DMS53 treated with DMSO at 0.1 percent for 48 hours (cell line): ENCODE measurements at regions not wholly inside any gene's neighbourhood (a gene's known extent, or its start where the extent isn't known, plus 50 kb on each side); places are given as distances from the start of the nearest gene placed in this dataset.
"Not testable (repeated sequence)": the region's sequence is repeated elsewhere in the genome, so short reads cannot be mapped to it uniquely, and the experiment has no call there.

Source experiments
- DNase-seq: peaks from one replicate; lab custom pipeline; 2025; ENCODE audit not compliant: unreplicated experiment; lab: John Stamatoyannopoulos, UW

DNA sequence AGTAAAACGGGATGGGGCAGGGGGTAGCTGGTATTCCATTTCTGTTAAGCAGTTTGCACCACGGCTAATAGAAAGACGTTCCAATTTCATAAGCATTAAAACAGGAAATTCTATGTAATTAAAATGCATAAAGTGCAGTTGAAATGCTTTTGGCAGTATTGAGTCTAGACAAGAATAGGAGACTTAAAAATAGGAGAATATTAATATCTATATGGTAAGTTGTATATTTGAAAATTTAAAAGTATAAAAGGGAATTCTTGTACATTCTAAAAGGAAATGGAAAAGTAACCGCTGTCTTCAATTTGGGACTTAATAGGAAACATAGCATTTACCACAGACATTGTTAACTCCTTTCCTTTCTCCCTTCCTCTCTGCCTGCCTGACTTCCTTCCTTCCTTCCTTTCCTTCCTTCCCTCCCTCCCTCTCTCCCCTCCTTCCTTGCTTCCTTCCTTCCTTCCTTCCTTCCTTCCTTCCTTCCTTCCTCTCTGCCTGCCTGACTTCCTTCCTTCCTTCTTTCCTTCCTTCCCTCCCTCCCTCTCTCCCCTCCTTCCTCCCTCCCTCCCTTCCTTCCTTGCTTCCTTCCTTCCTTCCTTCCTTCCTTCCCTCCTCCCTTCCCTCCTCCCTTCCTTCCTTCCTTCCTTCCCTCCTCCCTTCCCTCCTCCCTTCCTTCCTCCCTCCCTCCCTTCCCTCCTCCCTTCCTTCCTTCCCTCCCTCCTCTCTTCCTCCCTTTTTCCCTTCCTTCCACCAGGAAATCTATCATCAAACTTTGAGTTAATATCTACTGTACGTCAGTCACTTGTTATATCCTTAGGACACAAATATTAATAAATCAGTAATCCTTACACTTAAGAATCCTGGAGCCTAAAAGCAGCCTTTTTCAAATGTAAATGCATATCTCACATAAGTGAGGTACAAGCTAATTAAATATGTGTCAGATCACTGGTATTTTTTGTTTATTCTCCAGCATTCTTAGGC is 1049.3 kb downstream of the GALC start:
- no peak for DNase-seq

GRCh38 chr14:86942936-86943335 is 1050.0 kb downstream of the GALC start:
- DNase-seq: no peak

GRCh38 chr14:86940106-86940505 is 1052.9 kb downstream of the GALC start:
- no peak for DNase-seq

GRCh38 chr14:86938320-86938719 is 1054.7 kb downstream of the GALC start:
- DNase-seq: no peak

- DNase-seq: no peak
These were observed 1056.4 kb downstream of the GALC start for GRCh38 chr14:86936556-86936955.

DNA sequence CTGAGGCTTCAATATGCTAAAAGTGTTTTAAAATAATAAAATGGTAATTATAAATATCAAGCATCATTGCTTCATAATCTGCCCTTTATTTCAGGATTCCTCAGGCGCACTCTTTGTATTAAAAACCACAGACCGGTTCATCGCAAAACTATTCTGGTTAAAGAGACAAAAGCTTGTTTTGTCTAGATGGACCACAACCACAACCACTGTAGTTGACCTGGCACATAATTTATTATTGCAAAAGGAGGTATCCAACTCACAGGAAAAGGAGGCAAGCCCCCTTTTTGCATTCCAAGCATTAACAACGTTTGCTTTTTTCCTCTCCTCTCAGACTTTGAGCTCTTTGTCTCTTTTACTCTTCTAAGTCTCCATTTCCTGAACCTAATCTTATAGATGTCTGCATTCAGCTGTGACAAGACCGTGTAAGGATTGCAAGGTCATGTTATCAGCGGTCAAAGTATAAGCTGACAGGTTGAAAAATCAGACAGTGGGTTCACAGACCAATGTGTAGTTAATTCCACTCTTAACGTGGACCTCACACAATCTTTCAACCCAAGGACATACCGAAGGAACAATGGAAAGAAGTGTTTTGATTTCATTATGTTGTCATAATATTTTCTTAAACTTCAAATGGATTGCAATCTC is 1057.6 kb downstream of the GALC start:
- no peak for DNase-seq

DNA sequence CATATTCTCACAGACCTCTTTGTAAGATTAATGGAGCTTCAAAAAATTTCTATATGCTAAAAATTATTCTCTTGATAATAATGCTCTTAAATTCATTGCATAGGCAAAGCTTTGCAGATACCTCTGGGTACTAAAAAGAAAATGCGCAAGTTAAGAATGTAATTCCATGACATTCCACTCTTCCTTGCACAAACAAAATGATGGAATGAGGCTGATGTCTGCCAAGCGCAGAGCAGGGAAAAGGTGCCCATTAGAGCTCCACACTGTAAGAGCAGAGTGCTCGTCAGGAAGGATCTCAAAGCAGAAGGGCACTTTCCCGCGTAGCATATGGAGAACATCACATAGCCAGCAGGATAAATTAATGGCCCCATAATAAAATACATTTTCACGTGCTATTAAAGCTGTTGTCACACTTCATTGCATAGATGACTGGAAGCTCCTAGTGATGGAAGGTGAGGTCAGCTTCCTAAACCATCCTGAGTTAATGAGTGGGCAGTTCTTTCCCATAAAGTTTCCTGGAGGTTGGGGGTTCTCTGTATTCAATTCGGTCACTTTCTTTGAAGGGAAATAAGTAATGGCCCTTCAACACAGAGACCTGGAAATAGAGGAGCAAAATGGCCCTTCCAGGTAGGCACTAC is 1058.9 kb downstream of the GALC start:
- no peak for DNase-seq

DNA sequence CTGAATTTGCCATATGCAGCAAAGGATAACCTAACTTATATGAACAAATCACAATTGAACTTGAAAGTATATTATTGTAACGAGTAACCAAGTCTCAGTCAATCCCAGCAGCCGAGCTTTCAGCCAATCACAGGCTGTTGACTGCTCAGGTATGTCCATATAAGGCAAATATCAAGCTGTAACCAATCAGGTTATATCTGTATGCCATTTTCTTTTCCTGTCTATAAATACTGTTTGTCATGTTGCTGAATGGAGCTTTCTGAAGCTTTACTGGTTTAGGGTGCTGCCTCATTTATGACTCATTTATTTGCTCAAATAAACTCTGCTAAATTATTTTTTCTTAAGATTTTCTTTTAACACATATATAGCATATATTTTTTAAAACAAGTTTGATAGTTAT is 1059.5 kb downstream of the GALC start:
- no peak for DNase-seq

- no peak for DNase-seq
These were observed 1077.6 kb downstream of the GALC start for GRCh38 chr14:86915406-86915805.

DNA sequence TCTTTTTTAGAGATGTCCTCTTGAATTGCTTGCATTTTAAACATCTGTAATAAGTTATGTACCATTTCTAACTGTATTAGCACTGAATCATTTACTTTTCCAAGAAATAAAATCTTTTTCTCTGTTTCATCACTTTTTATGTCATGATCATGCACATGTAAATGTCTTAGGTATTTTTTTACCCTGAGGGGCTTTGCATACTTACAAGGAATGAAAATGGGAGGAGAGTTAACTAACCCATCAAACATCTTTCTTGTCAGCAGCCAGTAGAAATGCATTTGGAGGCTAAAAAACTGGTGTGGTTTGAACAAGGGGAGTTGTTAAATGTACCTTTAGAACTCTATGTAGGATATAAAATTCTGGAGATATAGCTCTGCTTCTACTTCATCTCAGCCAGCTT is 1080.3 kb downstream of the GALC start:
- DNase-seq: no peak

- no peak for DNase-seq
These were observed 1081.5 kb downstream of the GALC start for GRCh38 chr14:86911486-86911885.

DNA sequence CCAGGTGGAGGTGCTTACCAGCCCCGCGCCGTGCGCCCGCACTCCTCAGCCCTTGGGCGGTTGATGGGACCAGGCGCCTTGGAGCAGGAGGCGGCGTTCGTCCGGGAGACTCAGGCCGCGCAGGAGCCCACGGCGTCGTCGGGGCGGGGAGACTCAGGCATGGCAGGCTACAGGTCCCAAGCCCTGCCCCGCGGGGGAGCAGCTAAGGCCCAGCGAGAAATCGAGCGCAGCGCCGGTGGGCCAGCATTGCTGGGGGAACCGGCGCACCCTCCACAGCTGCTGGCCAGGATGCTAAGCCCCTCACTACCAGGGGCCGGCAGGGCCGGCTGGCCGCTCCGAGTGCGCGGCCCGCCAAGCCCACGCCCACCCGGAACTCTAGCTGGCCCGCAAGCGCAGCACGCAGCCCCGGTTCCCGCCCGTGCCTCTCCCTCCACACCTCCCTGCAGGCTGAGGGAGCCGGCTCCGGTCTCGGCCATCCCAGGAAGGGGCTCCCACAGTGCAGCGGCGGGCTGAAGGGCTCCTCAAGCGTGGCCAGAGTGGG is 1087.5 kb downstream of the GALC start:
- not testable (repeated sequence) for DNase-seq

DNA sequence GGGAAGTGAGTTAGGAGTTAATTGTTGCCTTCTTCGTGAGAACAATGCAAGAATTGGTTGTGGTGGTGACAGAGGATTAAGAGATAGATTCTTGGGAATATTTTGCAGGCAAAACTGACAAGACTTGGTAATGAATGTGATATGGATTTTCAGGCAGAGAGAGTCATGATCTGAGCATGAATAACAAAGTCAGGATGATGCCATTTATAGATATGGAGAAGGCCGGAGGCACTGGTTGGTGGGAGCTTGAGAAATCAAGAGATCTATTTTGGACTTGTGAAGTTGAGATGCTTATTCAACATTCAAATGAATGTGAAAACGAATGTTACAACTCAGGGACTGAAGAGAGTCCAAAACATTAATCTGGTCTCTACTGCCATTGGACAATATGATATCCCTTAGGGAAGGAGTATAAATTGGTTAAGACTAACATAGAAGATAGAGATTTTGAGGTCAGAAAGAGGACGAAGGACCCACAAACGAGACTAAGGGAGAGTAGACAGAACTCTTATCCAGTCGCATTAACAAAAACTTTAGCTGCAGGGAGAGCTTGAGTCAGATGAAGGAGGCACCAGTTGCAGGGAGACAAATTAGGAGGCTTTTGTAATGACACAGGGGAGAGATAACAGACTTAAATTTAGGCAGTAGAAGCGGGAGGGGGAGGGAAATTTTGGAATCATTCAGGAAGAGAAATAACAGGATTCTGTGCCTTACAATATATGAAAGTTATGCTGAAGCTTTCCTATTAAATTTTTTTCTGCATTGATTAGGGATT is 1090.6 kb downstream of the GALC start:
- DNase-seq: no peak

DNA sequence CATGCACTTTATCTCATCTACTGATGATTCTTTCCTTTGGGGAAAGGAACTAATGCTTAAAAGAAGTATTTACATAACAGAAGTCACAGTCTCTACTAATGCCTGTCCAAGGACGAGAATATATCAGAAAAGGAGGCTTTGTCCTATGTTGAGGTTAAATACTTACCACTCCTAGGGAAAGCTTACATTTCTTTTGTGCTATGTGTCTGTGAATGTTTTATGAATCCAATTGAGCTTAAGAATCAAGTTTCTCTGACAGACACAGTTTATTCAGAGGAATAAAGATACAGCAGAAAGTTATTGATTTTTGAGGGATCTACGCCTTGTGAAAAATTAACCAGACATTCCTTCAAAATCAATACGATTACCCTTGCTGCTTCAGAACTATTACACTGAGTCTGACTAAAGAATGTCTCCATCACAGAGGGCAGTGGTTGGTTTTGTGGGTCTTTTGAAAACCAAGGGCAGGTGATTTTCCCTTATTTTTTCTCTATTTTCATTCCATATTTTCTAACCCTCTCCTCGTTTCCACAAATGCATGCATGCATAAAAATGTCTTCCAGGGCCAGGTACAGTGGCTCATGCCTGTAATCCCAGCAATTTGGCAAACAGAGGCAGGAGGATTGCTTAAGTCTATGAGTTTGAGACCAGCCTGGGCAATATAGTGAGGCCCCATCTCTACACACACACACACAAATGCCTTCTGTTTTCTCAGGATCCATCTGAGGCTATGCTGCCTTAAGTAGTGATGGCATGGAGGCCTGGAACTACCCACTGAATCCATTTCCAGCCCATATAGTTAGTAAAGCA is 1095.1 kb downstream of the GALC start:
- DNase-seq: no peak

DNA sequence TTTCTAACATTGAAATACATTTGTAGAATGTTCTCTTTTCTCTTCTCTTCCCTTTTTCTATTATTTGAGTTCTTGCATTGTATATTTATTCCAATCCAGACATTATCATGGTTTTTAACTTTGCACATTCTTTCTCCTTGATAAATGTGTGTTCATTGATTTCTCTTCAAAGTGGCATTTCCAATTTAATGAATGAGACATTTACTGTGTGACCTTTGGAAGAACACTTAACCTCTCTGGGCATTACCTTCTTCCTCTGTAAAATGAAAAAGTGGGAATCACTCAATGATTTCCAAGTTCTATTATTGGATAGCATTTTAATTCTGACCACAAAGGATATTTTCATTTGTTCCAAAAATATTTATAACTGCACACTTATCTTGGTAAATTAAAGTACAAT is 1095.8 kb downstream of the GALC start:
- DNase-seq: no peak

GRCh38 chr14:86896701-86897100 is 1096.3 kb downstream of the GALC start:
- no peak for DNase-seq

GRCh38 chr14:86892152-86892956 is 1100.6 kb downstream of the GALC start:
- DNase-seq: no peak

- no peak for DNase-seq
These were observed 1107.7 kb downstream of the GALC start for GRCh38 chr14:86885280-86885679.

DNA sequence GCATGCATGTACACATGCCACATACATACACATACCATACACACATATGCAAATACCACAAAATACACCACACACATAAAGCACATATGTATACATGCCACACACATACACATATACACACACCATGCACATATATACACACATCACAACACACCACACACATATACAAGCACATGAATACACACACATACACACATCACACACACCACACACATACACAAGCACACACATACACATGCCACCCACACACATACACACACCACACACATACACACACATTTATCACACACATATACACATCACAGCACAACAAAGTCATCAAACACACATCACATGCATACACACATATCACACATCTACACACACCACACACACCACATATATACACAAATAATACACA is 1108.5 kb downstream of the GALC start:
- DNase-seq: no peak
